ENCODE measurements at regions not wholly inside any gene's neighbourhood (a gene's known extent, or its start where the extent isn't known, plus 50 kb on each side); places are given as distances from the start of the nearest gene placed in this dataset.

- intact Hi-C loops (cut with micrococcal nuclease; ENCODE audit: unreplicated experiment) = no loop called here
- POLR2A ChIA-PET = no interaction called here
- no peak overlapping the region for H3K27ac ChIP-seq (ENCODE audit: low read depth, low read length, poor library complexity, severe bottlenecking)
Observed at GRCh38 chr2:217033186-217033585, 173.3 kb upstream of the TNP1 start.

GRCh38 chr2:217031445-217031844 is 171.6 kb upstream of the TNP1 start:
- H3K27ac ChIP-seq (ENCODE audit: low read depth, low read length, poor library complexity, severe bottlenecking) = no peak overlapping the region
- ChIA-PET CTCF (ENCODE audit: unreplicated experiment) (no interaction called here), POLR2A (no interaction called here)
- H4K20me1 ChIP-seq (ENCODE audit: insufficient read depth, low read length) = no peaks in the 10 kb centered on the region
- H3K79me2 ChIP-seq (ENCODE audit: insufficient read depth, low read depth, low read length) = no peaks in the 10 kb centered on the region
- no peak overlapping the region for H3K4me3 ChIP-seq (ENCODE audit: low read depth, low read length, poor library complexity, severe bottlenecking)
- TF ChIP-seq CTCF (conservative IDR thresholded peaks at IDR 0.05; ENCODE audit: low read length) = no peak
- TF ChIP-seq EZH2phosphoT487 (IDR thresholded peaks at IDR 0.05; ENCODE audit: borderline replicate concordance, low read depth, low read length) = no peak
- H2AFZ ChIP-seq (ENCODE audit: low read length) = no peak overlapping the region
- H3K36me3 ChIP-seq (ENCODE audit: insufficient read depth, low read length) = no peaks in the 10 kb centered on the region
- H3K9me3 ChIP-seq (ENCODE audit: low read length) = no peaks in the 10 kb centered on the region
- no peaks in the 10 kb centered on the region for H3K4me1 ChIP-seq (ENCODE audit: insufficient read depth, low read length, poor library complexity, severe bottlenecking)
- no peak for DNase-seq (ENCODE audit: low spot score)
- H3K4me2 ChIP-seq (ENCODE audit: low read length) = no peak overlapping the region
- no peaks in the 10 kb centered on the region for H3K9me2 ChIP-seq (ENCODE audit: insufficient read depth, low read length)
- no TSS peak for BruUV-seq (replicated peaks)
- intact Hi-C loops (cut with micrococcal nuclease; ENCODE audit: unreplicated experiment) = no loop called here

More at GRCh38 chr2:217033186-217033585, 173.3 kb upstream of the TNP1 start:
- H3K36me3 ChIP-seq (ENCODE audit: insufficient read depth, low read length) = no peaks in the 10 kb centered on the region
- no peaks in the 10 kb centered on the region for H3K79me2 ChIP-seq (ENCODE audit: insufficient read depth, low read depth, low read length)
- TF ChIP-seq CTCF (conservative IDR thresholded peaks at IDR 0.05; ENCODE audit: low read length) = no peak
- no TSS peak for BruUV-seq (replicated peaks)
- no peak for DNase-seq (ENCODE audit: low spot score)
- no peak overlapping the region for H3K4me2 ChIP-seq (ENCODE audit: low read length)
- H3K9me2 ChIP-seq (ENCODE audit: insufficient read depth, low read length) = no peaks in the 10 kb centered on the region
- no peaks in the 10 kb centered on the region for H3K9me3 ChIP-seq (ENCODE audit: low read length)
- CTCF ChIA-PET (ENCODE audit: unreplicated experiment) = no interaction called here
- H3K4me1 ChIP-seq (ENCODE audit: insufficient read depth, low read length, poor library complexity, severe bottlenecking) = no peaks in the 10 kb centered on the region
- no peak overlapping the region for H2AFZ ChIP-seq (ENCODE audit: low read length)
- no peaks in the 10 kb centered on the region for H4K20me1 ChIP-seq (ENCODE audit: insufficient read depth, low read length)
- H3K4me3 ChIP-seq (ENCODE audit: low read depth, low read length, poor library complexity, severe bottlenecking) = no peak overlapping the region

- no peak for TF ChIP-seq EZH2phosphoT487 (IDR thresholded peaks at IDR 0.05; ENCODE audit: borderline replicate concordance, low read depth, low read length)
- TF ChIP-seq CTCF (conservative IDR thresholded peaks at IDR 0.05; ENCODE audit: low read length) = no peak
- no peaks in the 10 kb centered on the region for H3K4me1 ChIP-seq (ENCODE audit: insufficient read depth, low read length, poor library complexity, severe bottlenecking)
- H3K27ac ChIP-seq (ENCODE audit: low read depth, low read length, poor library complexity, severe bottlenecking) = no peak overlapping the region
- no peak overlapping the region for H3K4me3 ChIP-seq (ENCODE audit: low read depth, low read length, poor library complexity, severe bottlenecking)
- intact Hi-C loops (cut with micrococcal nuclease; ENCODE audit: unreplicated experiment) = no loop called here
- no peak for DNase-seq (ENCODE audit: low spot score)
- H3K36me3 ChIP-seq (ENCODE audit: insufficient read depth, low read length) = no peaks in the 10 kb centered on the region
- no peak overlapping the region for H3K4me2 ChIP-seq (ENCODE audit: low read length)
- POLR2A ChIA-PET = no interaction called here
- no peaks in the 10 kb centered on the region for H3K79me2 ChIP-seq (ENCODE audit: insufficient read depth, low read depth, low read length)
- H3K9me3 ChIP-seq (ENCODE audit: low read length) = no peaks in the 10 kb centered on the region
- H4K20me1 ChIP-seq (ENCODE audit: insufficient read depth, low read length) = no peaks in the 10 kb centered on the region
- CTCF ChIA-PET (ENCODE audit: unreplicated experiment) = no interaction called here
- BruUV-seq (replicated peaks) = no TSS peak
- H3K9me2 ChIP-seq (ENCODE audit: insufficient read depth, low read length) = no peaks in the 10 kb centered on the region
- H2AFZ ChIP-seq (ENCODE audit: low read length) = no peak overlapping the region
Observed at GRCh38 chr2:217030081-217030480, 170.2 kb upstream of the TNP1 start.
